GM12865 (cell line): ENCODE measurements at regions not wholly inside any gene's neighbourhood (a gene's known extent, or its start where the extent isn't known, plus 50 kb on each side); places are given as distances from the start of the nearest gene placed in this dataset.
A peak's percentile ranks its signal among the peaks of the same experiment; 100 is the strongest.

Source experiments
- DNase-seq: peaks from one replicate; pipeline ENCODE4 v3.0.0; 2010; ENCODE audit warnings: low read depth
- H3K4me3 ChIP-seq: 2 replicates; pipeline ENCODE4 v1.5.1; 2011; ENCODE audit warnings: mild to moderate bottlenecking, low read depth, low read length, control low read depth
- CTCF ChIP-seq: IDR thresholded peaks from 2 replicates; pipeline ENCODE4 v1.5.1; 2011; ENCODE audit warnings: low read length, control low read depth, low read depth, inconsistent platforms; ENCODE audit not compliant: insufficient read depth; ENCODE audit errors: missing control alignments

DNA sequence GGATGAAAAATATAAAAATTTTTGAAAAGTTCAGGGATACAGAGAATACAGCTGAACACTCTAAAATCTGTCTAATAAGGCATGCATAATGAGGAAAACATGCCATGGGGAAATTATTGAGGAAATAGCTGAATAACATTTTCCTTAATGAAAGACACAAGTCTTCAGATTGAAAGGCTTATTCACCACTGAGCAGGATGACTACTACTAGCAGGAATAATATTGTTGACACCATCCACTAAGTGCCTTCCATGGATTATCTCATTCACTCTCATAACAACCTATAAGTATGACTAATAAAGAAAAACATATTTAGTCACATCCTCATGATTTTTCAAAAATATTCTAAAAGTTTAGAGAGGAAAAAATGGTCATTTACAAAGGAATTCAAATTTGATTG is 96.7 kb upstream of the FER start:
- TF ChIP-seq CTCF, result no peak
- H3K4me3 ChIP-seq, result no peak overlapping the region
- DNase-seq, result no peak

DNA sequence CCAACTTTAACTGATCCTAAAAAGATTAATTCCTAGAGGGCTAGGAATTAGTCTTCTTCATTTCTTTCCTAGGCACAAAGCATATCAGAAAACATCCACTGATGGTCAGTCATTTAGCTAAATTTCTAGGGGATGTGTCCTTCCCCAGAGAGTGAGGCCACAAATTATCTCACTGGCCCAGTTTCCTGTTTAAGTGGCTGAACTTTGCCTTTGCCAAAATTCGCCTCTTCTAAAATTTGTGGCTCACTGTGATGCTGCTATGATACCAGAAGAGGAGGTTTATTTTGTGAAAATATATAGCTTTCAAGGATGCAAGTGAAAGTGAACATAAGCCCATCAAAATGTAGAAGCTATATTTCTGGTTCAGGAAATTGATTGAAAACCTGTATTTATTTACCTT is 98.1 kb upstream of the FER start:
- no peak for DNase-seq
- no peak overlapping the region for H3K4me3 ChIP-seq
- no peak for TF ChIP-seq CTCF

GRCh38 chr5:108649106-108649505 is 98.6 kb upstream of the FER start:
- no peak for DNase-seq
- TF ChIP-seq CTCF, result no peak
- H3K4me3 ChIP-seq, result no peak overlapping the region

- H3K4me3 ChIP-seq, result peak overlapping the region; percentile 37
- DNase-seq, result peak; percentile 90
Measured at GRCh38 chr5:108642170-108642906, 105.4 kb upstream of the FER start.

DNA sequence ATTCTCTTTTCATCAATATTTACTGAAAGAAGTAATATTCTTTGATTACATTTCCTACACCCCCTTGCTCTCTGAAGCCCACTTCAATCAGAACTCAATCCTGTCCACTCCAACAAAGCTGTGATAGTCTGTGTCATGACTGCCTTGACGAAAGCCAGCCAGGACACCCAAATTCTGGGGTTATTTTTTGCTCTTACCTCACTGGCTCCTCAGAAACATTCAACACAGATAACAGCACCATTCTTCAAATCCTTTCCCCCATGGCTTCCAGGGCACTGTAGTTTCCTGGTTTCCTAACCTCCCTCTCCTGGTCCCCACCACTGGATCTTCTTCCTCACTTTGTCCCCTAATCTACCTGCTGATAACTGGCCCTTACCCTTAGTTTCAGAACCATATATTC is 106.1 kb upstream of the FER start:
- TF ChIP-seq CTCF, result no peak
- no peak for DNase-seq
- peak overlapping the region; percentile 37 for H3K4me3 ChIP-seq

More at GRCh38 chr5:108642170-108642906, 105.4 kb upstream of the FER start:
- TF ChIP-seq CTCF, result peak; percentile 88

DNA sequence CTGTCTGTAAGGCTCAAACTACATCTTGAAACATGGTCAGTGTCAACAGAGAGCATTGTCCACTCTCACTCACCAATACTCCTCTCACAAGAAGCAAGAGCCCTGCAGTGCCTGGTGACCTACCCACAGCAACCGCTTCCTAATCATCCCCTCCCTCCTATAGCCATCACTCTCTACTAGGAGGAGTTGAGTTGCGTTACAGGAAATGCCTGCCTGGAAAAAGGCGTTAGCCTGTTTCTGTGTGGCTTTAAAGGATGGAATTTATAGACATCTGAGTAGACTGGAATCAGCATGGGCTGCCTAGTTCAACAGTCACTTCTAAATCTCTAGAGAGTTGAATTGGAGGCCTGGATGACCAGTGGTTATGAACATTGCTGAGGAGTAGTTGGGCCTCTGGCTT is 108.3 kb upstream of the FER start:
- no peak overlapping the region for H3K4me3 ChIP-seq
- DNase-seq, result no peak
- no peak for TF ChIP-seq CTCF

- no peak for DNase-seq
- H3K4me3 ChIP-seq, result no peak overlapping the region
- TF ChIP-seq CTCF, result no peak
Measured at GRCh38 chr5:108638021-108638420, 109.7 kb upstream of the FER start.
